Endodermal cell (in vitro differentiated cells): ENCODE measurements at regions not wholly inside any gene's neighbourhood (a gene's known extent, or its start where the extent isn't known, plus 50 kb on each side); places are given as distances from the start of the nearest gene placed in this dataset.

Experiments
- DNase-seq: peaks from one replicate; pipeline ENCODE4 v3.0.0-alpha.2; 2017
- H3K27ac ChIP-seq: 2 replicates; pipeline ENCODE4 v1.5.1; 2013; ENCODE audit warnings: mild to moderate bottlenecking, low read depth, low read length, moderate library complexity
- H3K27me3 ChIP-seq: 2 replicates; pipeline ENCODE4 v1.6.1; 2013; ENCODE audit warnings: mild to moderate bottlenecking, low read length, moderate library complexity; ENCODE audit not compliant: insufficient read depth, control insufficient read depth, poor library complexity, severe bottlenecking
- H3K36me3 ChIP-seq: 2 replicates; pipeline ENCODE4 v1.7.0; 2013; ENCODE audit warnings: mild to moderate bottlenecking, low read length, moderate library complexity; ENCODE audit not compliant: control insufficient read depth, insufficient read depth
- H3K4me1 ChIP-seq: one replicate; pipeline ENCODE4 v1.7.0; 2013; ENCODE audit warnings: low read length; ENCODE audit not compliant: control insufficient read depth, insufficient read depth
- H3K4me3 ChIP-seq: 2 replicates; pipeline ENCODE4 v1.5.1; 2013; ENCODE audit warnings: mild to moderate bottlenecking, low read length, moderate library complexity
- H3K9ac ChIP-seq: 2 replicates; pipeline ENCODE4 v1.6.1; 2013; ENCODE audit warnings: mild to moderate bottlenecking, low read length, moderate library complexity; ENCODE audit not compliant: poor library complexity, severe bottlenecking; ENCODE audit errors: extremely low read depth
- H3K9me3 ChIP-seq: 2 replicates; pipeline ENCODE4 v1.6.1; 2013; ENCODE audit warnings: mild to moderate bottlenecking, low read length, moderate library complexity; ENCODE audit not compliant: control insufficient read depth
- H3K27ac Mint-ChIP-seq: 2 replicates; pipeline ENCODE4 v1.8.0; 2020; ENCODE audit warnings: mixed read lengths
- H3K27me3 Mint-ChIP-seq: 2 replicates; pipeline ENCODE4 v1.8.0; 2021; ENCODE audit warnings: mild to moderate bottlenecking, mixed read lengths; ENCODE audit not compliant: insufficient read depth
- H3K36me3 Mint-ChIP-seq: 2 replicates; pipeline ENCODE4 v1.8.0; 2020; ENCODE audit warnings: low read depth, mixed read lengths
- H3K4me1 Mint-ChIP-seq: 2 replicates; pipeline ENCODE4 v1.8.0; 2020; ENCODE audit warnings: mixed read lengths
- H3K4me3 Mint-ChIP-seq: 2 replicates; pipeline ENCODE4 v1.8.0; 2020; ENCODE audit warnings: mild to moderate bottlenecking, moderate library complexity, mixed read lengths
- H3K9me3 Mint-ChIP-seq: 2 replicates; pipeline ENCODE4 v1.8.0; 2020; ENCODE audit warnings: mild to moderate bottlenecking, mixed read lengths
- CTCF ChIP-seq: fragments of 200-600 bp; sonication (generic); conservative IDR thresholded peaks from 2 replicates; pipeline ENCODE4 v1.5.0; 2021; ENCODE audit warnings: antibody characterized with exemption, mild to moderate bottlenecking
- whole genome bisulfite sequencing, 2 experiments: methylation state at CpG; one replicate each; pipeline versions ENCODE4 v1.1.5 to v1.1.7; 2013; ENCODE audit warnings: missing lambda C conversion rate in 2 of 2, mixed read lengths in 1 of 2; ENCODE audit not compliant: insufficient coverage in 1 of 2, insufficient read length in 1 of 2; 5-methylcytosine and 5-hydroxymethylcytosine counted together

DNA sequence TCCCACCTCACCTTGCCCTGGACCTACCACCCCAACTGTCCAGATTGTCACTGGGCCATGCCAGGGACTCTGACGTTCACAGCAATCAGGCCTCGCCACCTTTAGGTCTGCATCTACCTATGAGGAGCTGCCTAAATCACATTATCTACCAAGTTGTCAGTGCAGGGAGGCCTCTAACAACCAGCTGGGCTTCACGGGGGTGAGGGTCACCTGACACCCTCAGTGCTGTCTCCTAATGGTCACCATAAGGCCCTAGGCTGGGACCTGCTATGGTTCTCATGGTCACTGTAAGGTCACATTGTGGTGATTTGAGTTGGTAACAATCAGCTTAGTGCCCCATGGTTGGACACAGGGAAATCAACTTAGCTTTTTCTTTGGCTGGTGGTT, 119.2 kb upstream of the CXCL14 start:
- Mint-ChIP-seq H3K9me3 (no peaks in the 10 kb centered on the region), H3K4me3 (no peak overlapping the region), H3K4me1 (no peaks in the 10 kb centered on the region), H3K36me3 (no peaks in the 10 kb centered on the region), H3K27me3 (no peaks in the 10 kb centered on the region), H3K27ac (no peak overlapping the region)
- no peaks in the 10 kb centered on the region for H3K27me3 ChIP-seq
- no peaks in the 10 kb centered on the region for H3K4me1 ChIP-seq
- no peak overlapping the region for H3K4me3 ChIP-seq
- 88 to 93% methylated on average over 3 of the region's 3 CpGs for WGBS, 2 experiments
- no peaks in the 10 kb centered on the region for H3K36me3 ChIP-seq
- TF ChIP-seq CTCF, result no peak
- no peaks in the 10 kb centered on the region for H3K9me3 ChIP-seq
- H3K9ac ChIP-seq, result no peak overlapping the region
- H3K27ac ChIP-seq, result no peak overlapping the region
- DNase-seq, result peak; percentile 33

GRCh38 chr5:135697251-135697958, 118.6 kb upstream of the CXCL14 start:
- Mint-ChIP-seq H3K27me3 (no peaks in the 10 kb centered on the region), H3K9me3 (no peaks in the 10 kb centered on the region), H3K4me3 (no peak overlapping the region), H3K27ac (no peak overlapping the region), H3K36me3 (no peaks in the 10 kb centered on the region), H3K4me1 (peaks cover under 1% of the 10 kb centered on the region)
- Histone ChIP-seq H3K4me3 (no peak overlapping the region), H3K9ac (no peak overlapping the region), H3K9me3 (no peaks in the 10 kb centered on the region), H3K36me3 (no peaks in the 10 kb centered on the region), H3K27me3 (no peaks in the 10 kb centered on the region), H3K27ac (no peak overlapping the region), H3K4me1 (no peaks in the 10 kb centered on the region)
- peak; percentile 21 for DNase-seq
- 83 to 92% methylated on average over 3 to 5 of the region's 5 CpGs for WGBS, 2 experiments
- no peak for TF ChIP-seq CTCF

GRCh38 chr5:135696317-135696716, 117.5 kb upstream of the CXCL14 start:
- Histone ChIP-seq H3K27ac (no peak overlapping the region), H3K4me3 (no peak overlapping the region), H3K9ac (no peak overlapping the region), H3K9me3 (no peaks in the 10 kb centered on the region), H3K4me1 (no peaks in the 10 kb centered on the region), H3K36me3 (no peaks in the 10 kb centered on the region), H3K27me3 (no peaks in the 10 kb centered on the region)
- TF ChIP-seq CTCF, result no peak
- DNase-seq, result peak; percentile 16
- H3K4me3 Mint-ChIP-seq, result no peak overlapping the region
- no peaks in the 10 kb centered on the region for H3K9me3 Mint-ChIP-seq
- no peaks in the 10 kb centered on the region for H3K36me3 Mint-ChIP-seq
- peaks cover 6% of the 10 kb centered on the region for H3K27me3 Mint-ChIP-seq
- no peak overlapping the region for H3K27ac Mint-ChIP-seq
- H3K4me1 Mint-ChIP-seq, result peaks cover 2% of the 10 kb centered on the region
